ENCODE measurements at regions not wholly inside any gene's neighbourhood (a gene's known extent, or its start where the extent isn't known, plus 50 kb on each side); places are given as distances from the start of the nearest gene placed in this dataset.

DNA sequence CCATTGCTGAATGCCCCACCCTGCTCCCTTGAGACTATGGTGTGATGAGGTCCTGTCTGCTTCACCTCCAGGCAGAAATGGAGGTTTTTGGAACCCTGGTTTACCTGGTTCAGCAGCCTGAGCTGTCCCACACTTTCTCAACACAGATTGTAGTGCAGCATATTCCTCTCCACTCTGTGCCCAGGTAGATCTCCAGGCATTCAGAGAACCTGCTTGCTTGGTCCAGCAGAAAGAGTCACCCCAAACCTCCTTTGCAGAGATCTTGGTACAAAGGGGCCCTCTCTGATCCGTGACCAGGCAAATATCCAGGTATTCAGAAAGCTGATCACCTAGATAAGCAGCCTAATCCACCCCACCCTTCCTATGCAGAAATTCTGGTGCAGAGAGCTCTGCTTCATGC is 1288.2 kb upstream of the CRIM1 start:
- H3K27me3 ChIP-seq (ENCODE audit: insufficient read depth, poor library complexity, severe bottlenecking) = no peaks in the 10 kb centered on the region
- TF ChIP-seq, protein P1, sequence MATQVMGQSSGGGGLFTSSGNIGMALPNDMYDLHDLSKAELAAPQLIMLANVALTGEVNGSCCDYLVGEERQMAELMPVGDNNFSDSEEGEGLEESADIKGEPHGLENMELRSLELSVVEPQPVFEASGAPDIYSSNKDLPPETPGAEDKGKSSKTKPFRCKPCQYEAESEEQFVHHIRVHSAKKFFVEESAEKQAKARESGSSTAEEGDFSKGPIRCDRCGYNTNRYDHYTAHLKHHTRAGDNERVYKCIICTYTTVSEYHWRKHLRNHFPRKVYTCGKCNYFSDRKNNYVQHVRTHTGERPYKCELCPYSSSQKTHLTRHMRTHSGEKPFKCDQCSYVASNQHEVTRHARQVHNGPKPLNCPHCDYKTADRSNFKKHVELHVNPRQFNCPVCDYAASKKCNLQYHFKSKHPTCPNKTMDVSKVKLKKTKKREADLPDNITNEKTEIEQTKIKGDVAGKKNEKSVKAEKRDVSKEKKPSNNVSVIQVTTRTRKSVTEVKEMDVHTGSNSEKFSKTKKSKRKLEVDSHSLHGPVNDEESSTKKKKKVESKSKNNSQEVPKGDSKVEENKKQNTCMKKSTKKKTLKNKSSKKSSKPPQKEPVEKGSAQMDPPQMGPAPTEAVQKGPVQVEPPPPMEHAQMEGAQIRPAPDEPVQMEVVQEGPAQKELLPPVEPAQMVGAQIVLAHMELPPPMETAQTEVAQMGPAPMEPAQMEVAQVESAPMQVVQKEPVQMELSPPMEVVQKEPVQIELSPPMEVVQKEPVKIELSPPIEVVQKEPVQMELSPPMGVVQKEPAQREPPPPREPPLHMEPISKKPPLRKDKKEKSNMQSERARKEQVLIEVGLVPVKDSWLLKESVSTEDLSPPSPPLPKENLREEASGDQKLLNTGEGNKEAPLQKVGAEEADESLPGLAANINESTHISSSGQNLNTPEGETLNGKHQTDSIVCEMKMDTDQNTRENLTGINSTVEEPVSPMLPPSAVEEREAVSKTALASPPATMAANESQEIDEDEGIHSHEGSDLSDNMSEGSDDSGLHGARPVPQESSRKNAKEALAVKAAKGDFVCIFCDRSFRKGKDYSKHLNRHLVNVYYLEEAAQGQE (IDR thresholded peaks at IDR 0.05; ENCODE audit: insufficient replicate concordance, low read depth) = no peak
- TF ChIP-seq POLR2AphosphoS5 (IDR thresholded peaks at IDR 0.05; ENCODE audit: low read depth) (no peak), GABPA (IDR thresholded peaks at IDR 0.05; ENCODE audit: low read depth) (no peak), SPI1 (IDR thresholded peaks at IDR 0.05; ENCODE audit: borderline replicate concordance, low read depth) (no peak)
- TF ChIP-seq, protein P2, sequence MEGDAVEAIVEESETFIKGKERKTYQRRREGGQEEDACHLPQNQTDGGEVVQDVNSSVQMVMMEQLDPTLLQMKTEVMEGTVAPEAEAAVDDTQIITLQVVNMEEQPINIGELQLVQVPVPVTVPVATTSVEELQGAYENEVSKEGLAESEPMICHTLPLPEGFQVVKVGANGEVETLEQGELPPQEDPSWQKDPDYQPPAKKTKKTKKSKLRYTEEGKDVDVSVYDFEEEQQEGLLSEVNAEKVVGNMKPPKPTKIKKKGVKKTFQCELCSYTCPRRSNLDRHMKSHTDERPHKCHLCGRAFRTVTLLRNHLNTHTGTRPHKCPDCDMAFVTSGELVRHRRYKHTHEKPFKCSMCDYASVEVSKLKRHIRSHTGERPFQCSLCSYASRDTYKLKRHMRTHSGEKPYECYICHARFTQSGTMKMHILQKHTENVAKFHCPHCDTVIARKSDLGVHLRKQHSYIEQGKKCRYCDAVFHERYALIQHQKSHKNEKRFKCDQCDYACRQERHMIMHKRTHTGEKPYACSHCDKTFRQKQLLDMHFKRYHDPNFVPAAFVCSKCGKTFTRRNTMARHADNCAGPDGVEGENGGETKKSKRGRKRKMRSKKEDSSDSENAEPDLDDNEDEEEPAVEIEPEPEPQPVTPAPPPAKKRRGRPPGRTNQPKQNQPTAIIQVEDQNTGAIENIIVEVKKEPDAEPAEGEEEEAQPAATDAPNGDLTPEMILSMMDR (IDR thresholded peaks at IDR 0.05; ENCODE audit: insufficient read depth, low read length) = no peak
- no peak for DNase-seq (ENCODE audit: low read depth in 1 of 2, low spot score in 1 of 2)
- no peak overlapping the region for H3K27ac ChIP-seq (replicated peaks)
- no peak overlapping the region for H3K4me3 ChIP-seq (replicated peaks; ENCODE audit: insufficient read depth, low read length)

GRCh38 chr2:35063836-35064235 is 1291.7 kb upstream of the CRIM1 start:
- Histone ChIP-seq H3K27ac (replicated peaks) (no peak overlapping the region), H3K4me3 (replicated peaks; ENCODE audit: insufficient read depth, low read length) (no peak overlapping the region), H3K27me3 (ENCODE audit: insufficient read depth, poor library complexity, severe bottlenecking) (no peaks in the 10 kb centered on the region)
- DNase-seq (ENCODE audit: low read depth in 1 of 2, low spot score in 1 of 2) = no peak
- TF ChIP-seq GABPA (IDR thresholded peaks at IDR 0.05; ENCODE audit: low read depth) = no peak
- TF ChIP-seq, protein P2 (IDR thresholded peaks at IDR 0.05; ENCODE audit: insufficient read depth, low read length) = no peak
- TF ChIP-seq, protein P1 (IDR thresholded peaks at IDR 0.05; ENCODE audit: insufficient replicate concordance, low read depth) = no peak
- TF ChIP-seq SPI1 (IDR thresholded peaks at IDR 0.05; ENCODE audit: borderline replicate concordance, low read depth) = no peak
- no peak for TF ChIP-seq POLR2AphosphoS5 (IDR thresholded peaks at IDR 0.05; ENCODE audit: low read depth)

- no peak overlapping the region for H3K4me3 ChIP-seq (replicated peaks; ENCODE audit: insufficient read depth, low read length)
- H3K27ac ChIP-seq (replicated peaks) = no peak overlapping the region
- DNase-seq (ENCODE audit: low read depth in 1 of 2, low spot score in 1 of 2) = no peak
- TF ChIP-seq SPI1 (IDR thresholded peaks at IDR 0.05; ENCODE audit: borderline replicate concordance, low read depth) (no peak), POLR2AphosphoS5 (IDR thresholded peaks at IDR 0.05; ENCODE audit: low read depth) (no peak), GABPA (IDR thresholded peaks at IDR 0.05; ENCODE audit: low read depth) (no peak)
- TF ChIP-seq, protein P1 (IDR thresholded peaks at IDR 0.05; ENCODE audit: insufficient replicate concordance, low read depth) = no peak
- TF ChIP-seq, protein P2 (IDR thresholded peaks at IDR 0.05; ENCODE audit: insufficient read depth, low read length) = no peak
- H3K27me3 ChIP-seq (ENCODE audit: insufficient read depth, poor library complexity, severe bottlenecking) = no peaks in the 10 kb centered on the region
These were observed 1319.7 kb upstream of the CRIM1 start for GRCh38 chr2:35035883-35036282.

All from HL-60 (cell line).